ENCODE measurements at regions not wholly inside any gene's neighbourhood (a gene's known extent, or its start where the extent isn't known, plus 50 kb on each side); places are given as distances from the start of the nearest gene placed in this dataset.
"Not testable (repeated sequence)": the region's sequence is repeated elsewhere in the genome, so short reads cannot be mapped to it uniquely, and the experiment has no call there.

GRCh38 chr4:107419536-107419935 is 300.5 kb downstream of the PAPSS1 start:
- H3K27me3 ChIP-seq (ENCODE audit: low read depth, low read length); H3K27ac ChIP-seq (ENCODE audit: low read length); H3K4me1 ChIP-seq (ENCODE audit: control insufficient read depth in 1 of 2, insufficient read depth in 2 of 2, low read length in 2 of 2); H3K36me3 ChIP-seq (ENCODE audit: control insufficient read depth in 1 of 2, insufficient read depth in 2 of 2, low read length in 2 of 2); H3K9me3 ChIP-seq (ENCODE audit: control insufficient read depth in 1 of 2, low read length in 2 of 2); H3K4me3 ChIP-seq (ENCODE audit: low read depth in 1 of 2, low read length in 2 of 2): not testable (repeated sequence)

DNA sequence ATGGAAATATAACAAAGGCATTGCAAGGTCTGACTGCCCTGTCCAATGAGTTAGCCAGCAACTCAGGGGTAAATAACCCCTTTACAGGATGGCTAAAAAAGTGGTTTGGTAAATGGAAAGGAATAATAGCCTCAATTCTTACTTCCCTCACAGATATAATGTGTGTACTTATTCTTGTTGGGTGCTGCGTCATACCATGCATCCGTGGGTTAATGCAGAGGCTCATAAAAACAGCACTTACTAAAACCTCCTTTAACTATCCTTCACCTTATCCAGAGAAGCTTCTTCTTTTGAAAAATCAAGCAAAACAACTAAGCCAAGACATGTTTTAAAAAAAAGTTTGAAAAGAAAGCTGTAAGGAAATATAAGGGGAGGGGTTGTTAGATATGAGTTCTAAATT is 301.0 kb downstream of the PAPSS1 start:
- Histone ChIP-seq H3K4me1 (ENCODE audit: control insufficient read depth in 1 of 2, insufficient read depth in 2 of 2, low read length in 2 of 2) (no peaks in the 10 kb centered on the region), H3K9me3 (ENCODE audit: control insufficient read depth in 1 of 2, low read length in 2 of 2) (no peaks in the 10 kb centered on the region), H3K4me3 (ENCODE audit: low read depth in 1 of 2, low read length in 2 of 2) (no peak overlapping the region), H3K27ac (ENCODE audit: low read length) (no peak overlapping the region), H3K36me3 (ENCODE audit: control insufficient read depth in 1 of 2, insufficient read depth in 2 of 2, low read length in 2 of 2) (no peaks in the 10 kb centered on the region), H3K27me3 (ENCODE audit: low read depth, low read length) (no peaks in the 10 kb centered on the region)

GRCh38 chr4:107415490-107415889 is 304.5 kb downstream of the PAPSS1 start:
- not testable (repeated sequence) for H3K36me3 ChIP-seq (ENCODE audit: control insufficient read depth in 1 of 2, insufficient read depth in 2 of 2, low read length in 2 of 2); H3K4me3 ChIP-seq (ENCODE audit: low read depth in 1 of 2, low read length in 2 of 2); H3K4me1 ChIP-seq (ENCODE audit: control insufficient read depth in 1 of 2, insufficient read depth in 2 of 2, low read length in 2 of 2); H3K27me3 ChIP-seq (ENCODE audit: low read depth, low read length); H3K9me3 ChIP-seq (ENCODE audit: control insufficient read depth in 1 of 2, low read length in 2 of 2); H3K27ac ChIP-seq (ENCODE audit: low read length)

DNA sequence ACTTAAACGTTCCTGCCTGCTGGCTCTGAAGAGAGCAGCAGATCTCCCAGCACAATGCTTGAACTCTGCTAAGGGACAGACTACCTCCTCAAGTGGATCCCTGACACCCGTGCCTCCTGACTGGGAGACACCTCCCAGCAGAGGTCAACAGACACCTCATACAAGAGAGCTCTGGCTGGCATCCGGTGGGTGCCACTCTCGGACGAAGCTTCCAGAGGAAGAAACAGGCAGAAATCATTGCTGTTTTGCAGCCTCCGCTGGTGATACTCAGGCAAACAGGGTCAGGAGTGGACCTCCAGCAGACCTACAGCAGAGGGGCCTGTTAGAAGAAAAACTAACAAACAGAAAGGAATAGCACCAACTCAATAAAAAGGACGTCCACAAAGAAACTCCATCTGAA is 310.2 kb downstream of the PAPSS1 start:
- H3K9me3 ChIP-seq (ENCODE audit: control insufficient read depth in 1 of 2, low read length in 2 of 2): not testable (repeated sequence)

GRCh38 chr4:107408968-107409367 is 311.1 kb downstream of the PAPSS1 start:
- Histone ChIP-seq H3K4me3 (ENCODE audit: low read depth in 1 of 2, low read length in 2 of 2) (no peak overlapping the region), H3K9me3 (ENCODE audit: control insufficient read depth in 1 of 2, low read length in 2 of 2) (no peaks in the 10 kb centered on the region), H3K27ac (ENCODE audit: low read length) (no peak overlapping the region), H3K36me3 (ENCODE audit: control insufficient read depth in 1 of 2, insufficient read depth in 2 of 2, low read length in 2 of 2) (no peaks in the 10 kb centered on the region), H3K27me3 (ENCODE audit: low read depth, low read length) (no peaks in the 10 kb centered on the region), H3K4me1 (ENCODE audit: control insufficient read depth in 1 of 2, insufficient read depth in 2 of 2, low read length in 2 of 2) (no peaks in the 10 kb centered on the region)

More for the DNA sequence above, 310.2 kb downstream of the PAPSS1 start:
- not testable (repeated sequence) for H3K27ac ChIP-seq (ENCODE audit: low read length); H3K36me3 ChIP-seq (ENCODE audit: control insufficient read depth in 1 of 2, insufficient read depth in 2 of 2, low read length in 2 of 2); H3K4me3 ChIP-seq (ENCODE audit: low read depth in 1 of 2, low read length in 2 of 2); H3K4me1 ChIP-seq (ENCODE audit: control insufficient read depth in 1 of 2, insufficient read depth in 2 of 2, low read length in 2 of 2); H3K27me3 ChIP-seq (ENCODE audit: low read depth, low read length)

GRCh38 chr4:107404591-107405300 is 315.3 kb downstream of the PAPSS1 start:
- Histone ChIP-seq H3K9me3 (ENCODE audit: control insufficient read depth in 1 of 2, low read length in 2 of 2) (no peaks in the 10 kb centered on the region), H3K27ac (ENCODE audit: low read length) (no peak overlapping the region), H3K27me3 (ENCODE audit: low read depth, low read length) (no peaks in the 10 kb centered on the region), H3K36me3 (ENCODE audit: control insufficient read depth in 1 of 2, insufficient read depth in 2 of 2, low read length in 2 of 2) (no peaks in the 10 kb centered on the region), H3K4me3 (ENCODE audit: low read depth in 1 of 2, low read length in 2 of 2) (no peak overlapping the region), H3K4me1 (ENCODE audit: control insufficient read depth in 1 of 2, insufficient read depth in 2 of 2, low read length in 2 of 2) (no peaks in the 10 kb centered on the region)

GRCh38 chr4:107402291-107402690 is 317.7 kb downstream of the PAPSS1 start:
- H3K4me1 ChIP-seq (ENCODE audit: control insufficient read depth in 1 of 2, insufficient read depth in 2 of 2, low read length in 2 of 2): no peaks in the 10 kb centered on the region
- no peak overlapping the region for H3K4me3 ChIP-seq (ENCODE audit: low read depth in 1 of 2, low read length in 2 of 2)
- H3K36me3 ChIP-seq (ENCODE audit: control insufficient read depth in 1 of 2, insufficient read depth in 2 of 2, low read length in 2 of 2): no peaks in the 10 kb centered on the region
- H3K27ac ChIP-seq (ENCODE audit: low read length): no peak overlapping the region
- H3K27me3 ChIP-seq (ENCODE audit: low read depth, low read length): no peaks in the 10 kb centered on the region
- no peaks in the 10 kb centered on the region for H3K9me3 ChIP-seq (ENCODE audit: control insufficient read depth in 1 of 2, low read length in 2 of 2)

GRCh38 chr4:107392951-107393350 is 327.1 kb downstream of the PAPSS1 start:
- Histone ChIP-seq H3K9me3 (ENCODE audit: control insufficient read depth in 1 of 2, low read length in 2 of 2) (no peaks in the 10 kb centered on the region), H3K27me3 (ENCODE audit: low read depth, low read length) (no peaks in the 10 kb centered on the region), H3K4me1 (ENCODE audit: control insufficient read depth in 1 of 2, insufficient read depth in 2 of 2, low read length in 2 of 2) (no peaks in the 10 kb centered on the region), H3K4me3 (ENCODE audit: low read depth in 1 of 2, low read length in 2 of 2) (no peak overlapping the region), H3K36me3 (ENCODE audit: control insufficient read depth in 1 of 2, insufficient read depth in 2 of 2, low read length in 2 of 2) (no peaks in the 10 kb centered on the region), H3K27ac (ENCODE audit: low read length) (no peak overlapping the region)

DNA sequence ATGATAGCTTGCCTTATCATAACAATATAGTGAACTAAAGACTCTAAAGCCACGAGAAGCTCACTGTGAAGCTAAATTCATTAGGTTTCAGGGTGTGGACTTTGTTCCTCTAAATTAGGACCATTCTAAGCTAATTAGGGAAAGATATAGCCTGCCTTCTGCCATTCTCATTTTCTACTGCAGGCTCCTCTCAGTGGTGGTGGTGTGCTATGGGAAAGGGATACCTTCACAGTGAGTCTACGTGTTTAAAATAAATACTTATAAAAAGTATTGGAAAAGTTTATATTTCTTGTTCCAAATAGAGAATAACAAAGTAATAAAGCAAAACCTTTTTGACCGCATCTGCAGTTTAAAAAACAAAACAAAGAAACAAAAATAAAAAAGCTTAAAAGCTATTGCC is 327.7 kb downstream of the PAPSS1 start:
- H3K9me3 ChIP-seq (ENCODE audit: control insufficient read depth in 1 of 2, low read length in 2 of 2): no peaks in the 10 kb centered on the region
- H3K36me3 ChIP-seq (ENCODE audit: control insufficient read depth in 1 of 2, insufficient read depth in 2 of 2, low read length in 2 of 2): no peaks in the 10 kb centered on the region
- H3K4me3 ChIP-seq (ENCODE audit: low read depth in 1 of 2, low read length in 2 of 2): no peak overlapping the region
- no peak overlapping the region for H3K27ac ChIP-seq (ENCODE audit: low read length)
- H3K4me1 ChIP-seq (ENCODE audit: control insufficient read depth in 1 of 2, insufficient read depth in 2 of 2, low read length in 2 of 2): no peaks in the 10 kb centered on the region
- no peaks in the 10 kb centered on the region for H3K27me3 ChIP-seq (ENCODE audit: low read depth, low read length)

- Histone ChIP-seq H3K4me3 (ENCODE audit: low read depth in 1 of 2, low read length in 2 of 2) (no peak overlapping the region), H3K27ac (ENCODE audit: low read length) (no peak overlapping the region), H3K4me1 (ENCODE audit: control insufficient read depth in 1 of 2, insufficient read depth in 2 of 2, low read length in 2 of 2) (no peaks in the 10 kb centered on the region), H3K36me3 (ENCODE audit: control insufficient read depth in 1 of 2, insufficient read depth in 2 of 2, low read length in 2 of 2) (no peaks in the 10 kb centered on the region), H3K27me3 (ENCODE audit: low read depth, low read length) (no peaks in the 10 kb centered on the region), H3K9me3 (ENCODE audit: control insufficient read depth in 1 of 2, low read length in 2 of 2) (no peaks in the 10 kb centered on the region)
Measured at GRCh38 chr4:107391630-107392028, 328.4 kb downstream of the PAPSS1 start.

- no peaks in the 10 kb centered on the region for H3K36me3 ChIP-seq (ENCODE audit: control insufficient read depth in 1 of 2, insufficient read depth in 2 of 2, low read length in 2 of 2)
- H3K9me3 ChIP-seq (ENCODE audit: control insufficient read depth in 1 of 2, low read length in 2 of 2): no peaks in the 10 kb centered on the region
Measured at GRCh38 chr4:107391009-107391629, 328.9 kb downstream of the PAPSS1 start.

GRCh38 chr4:107389965-107390364 is 330.1 kb downstream of the PAPSS1 start:
- Histone ChIP-seq H3K27ac (ENCODE audit: low read length) (no peak overlapping the region), H3K9me3 (ENCODE audit: control insufficient read depth in 1 of 2, low read length in 2 of 2) (no peaks in the 10 kb centered on the region), H3K27me3 (ENCODE audit: low read depth, low read length) (no peaks in the 10 kb centered on the region), H3K4me1 (ENCODE audit: control insufficient read depth in 1 of 2, insufficient read depth in 2 of 2, low read length in 2 of 2) (no peaks in the 10 kb centered on the region), H3K4me3 (ENCODE audit: low read depth in 1 of 2, low read length in 2 of 2) (no peak overlapping the region), H3K36me3 (ENCODE audit: control insufficient read depth in 1 of 2, insufficient read depth in 2 of 2, low read length in 2 of 2) (no peaks in the 10 kb centered on the region)

More at GRCh38 chr4:107391009-107391629, 328.9 kb downstream of the PAPSS1 start:
- Histone ChIP-seq H3K4me3 (ENCODE audit: low read depth in 1 of 2, low read length in 2 of 2) (no peak overlapping the region), H3K27me3 (ENCODE audit: low read depth, low read length) (no peaks in the 10 kb centered on the region), H3K4me1 (ENCODE audit: control insufficient read depth in 1 of 2, insufficient read depth in 2 of 2, low read length in 2 of 2) (no peaks in the 10 kb centered on the region), H3K27ac (ENCODE audit: low read length) (no peak overlapping the region)

Measured in muscle layer of duodenum (tissue), 2 donors.